A673 (cell line): ENCODE measurements at regions not wholly inside any gene's neighbourhood (a gene's known extent, or its start where the extent isn't known, plus 50 kb on each side); places are given as distances from the start of the nearest gene placed in this dataset.

Source experiments
- CTCF ChIP-seq: fragments of 300-800, 200-600 bp; sonication (generic); conservative IDR thresholded peaks from 2 replicates; pipeline ENCODE4 v1.5.1; 2017; ENCODE audit warnings: low read depth, mild to moderate bottlenecking, antibody characterized with exemption, low read length, moderate library complexity, mixed read lengths
- EZH2 ChIP-seq: fragments of 200-600 bp; sonication (generic); IDR thresholded peaks from 2 replicates; pipeline ENCODE4 v1.6.1; 2017; ENCODE audit warnings: borderline replicate concordance, low read depth, mild to moderate bottlenecking, mixed read lengths, antibody characterized with exemption, low read length; ENCODE audit not compliant: poor library complexity, severe bottlenecking

GRCh38 chr6:134623401-134623800 lies 305.5 kb upstream of the SGK1 start:
- no peak for TF ChIP-seq EZH2
- TF ChIP-seq CTCF = no peak
